ENCODE measurements at regions not wholly inside any gene's neighbourhood (a gene's known extent, or its start where the extent isn't known, plus 50 kb on each side); places are given as distances from the start of the nearest gene placed in this dataset.

GRCh38 chr15:38692789-38693062 lies 128.1 kb upstream of the RASGRP1 start:
- no peaks in the 10 kb centered on the region for H3K27me3 ChIP-seq (ENCODE audit: insufficient read depth)
- POLR2A ChIA-PET, result no interaction called here
- H3K4me3 ChIP-seq (ENCODE audit: low read depth in 2 of 2, low read length in 1 of 2), result no peak overlapping the region
- no peaks in the 10 kb centered on the region for H3F3A ChIP-seq (replicated peaks; ENCODE audit: insufficient read depth)
- H3K36me3 ChIP-seq (replicated peaks in 1 of 2; ENCODE audit: control insufficient read depth in 1 of 2, insufficient read depth in 2 of 2, low read length in 1 of 2), result no peaks in the 10 kb centered on the region
- H3K4me2 ChIP-seq, result no peak overlapping the region
- no peak overlapping the region for H3K27ac ChIP-seq (ENCODE audit: low read depth in 2 of 2, low read length in 1 of 2)
- H3K9me2 ChIP-seq, result no peaks in the 10 kb centered on the region
- H4K20me1 ChIP-seq (ENCODE audit: insufficient read depth), result no peaks in the 10 kb centered on the region
- H3K4me1 ChIP-seq (ENCODE audit: control insufficient read depth in 1 of 2, insufficient read depth in 2 of 2, low read depth in 1 of 2, low read length in 1 of 2), result peaks cover 0 to 29% of the 10 kb centered on the region in 2 experiments; a peak in 2 of 4 replicates
- H3K9ac ChIP-seq, result no peak overlapping the region
- no peak overlapping the region for H2AFZ ChIP-seq (ENCODE audit: low read depth)
- no peak for TF ChIP-seq RXRA (IDR thresholded peaks at IDR 0.05; ENCODE audit: borderline replicate concordance, low read depth)
- no peak for TF ChIP-seq EZH2phosphoT487 (IDR thresholded peaks at IDR 0.05; ENCODE audit: borderline replicate concordance, low read depth)
- no peak for TF ChIP-seq ZBTB33 (IDR thresholded peaks at IDR 0.05; ENCODE audit: borderline replicate concordance, low read depth)
- no peak for TF ChIP-seq EP300 (IDR thresholded peaks at IDR 0.05; ENCODE audit: borderline replicate concordance in 1 of 2, low read depth in 1 of 2, low read length in 1 of 2)
- TF ChIP-seq PBX3 (IDR thresholded peaks at IDR 0.05), result no peak
- no peak for TF ChIP-seq TAF1 (IDR thresholded peaks at IDR 0.05; ENCODE audit: borderline replicate concordance, low read depth, low read length)
- no peak for TF ChIP-seq SIN3A (IDR thresholded peaks at IDR 0.05; ENCODE audit: borderline replicate concordance, low read depth, low read length)
- TF ChIP-seq POLR2AphosphoS5 (IDR thresholded peaks at IDR 0.05; ENCODE audit: low read depth, low read length), result no peak
- CTCF ChIA-PET, result interaction anchor here (0.6 to 7.9 kb wide), 6 partner anchors 10 to 1197 kb away, joined by 3 to 101 read pairs (median 20); partner anchors contain the start of gene RASGRP1
- H3K9me3 ChIP-seq, result no peaks in the 10 kb centered on the region
- no peaks in the 10 kb centered on the region for H3K79me2 ChIP-seq (ENCODE audit: insufficient read depth)
- no peak for DNase-seq
- 91% methylated on average over 3 of the region's 3 CpGs for WGBS (ENCODE audit: low lambda C conversion rate)

GRCh38 chr15:38695249-38696108 lies 130.9 kb upstream of the RASGRP1 start:
- TF ChIP-seq EP300 (IDR thresholded peaks at IDR 0.05; ENCODE audit: borderline replicate concordance in 1 of 2, low read depth in 1 of 2, low read length in 1 of 2), result 0 out of 4 replicates have a peak, but pooled peaks of 1 of the 2 experiments have one; percentile 29
- peak; percentile 84 for TF ChIP-seq GATA2 (CRISPR knock-in tag; IDR thresholded peaks at IDR 0.05)
- no peak for TF ChIP-seq USF1 (IDR thresholded peaks at IDR 0.05; ENCODE audit: borderline replicate concordance, low read depth)
- no peak for TF ChIP-seq MXI1 (IDR thresholded peaks at IDR 0.05; ENCODE audit: low read depth, low read length)
- no peak for TF ChIP-seq NFIC (IDR thresholded peaks at IDR 0.05; ENCODE audit: borderline replicate concordance)
- TF ChIP-seq TCF12 (IDR thresholded peaks at IDR 0.05), result 0 out of 2 replicates have a peak, but pooled peaks have one; percentile 5
- Histone ChIP-seq H3K27ac (ENCODE audit: low read depth in 2 of 2, low read length in 1 of 2) (peak overlapping the region in 1 of 2 experiments; percentile 77; a peak in 2 of 4 replicates), H3F3A (replicated peaks; ENCODE audit: insufficient read depth) (no peaks in the 10 kb centered on the region), H3K9me3 (no peaks in the 10 kb centered on the region), H3K4me3 (ENCODE audit: low read depth in 2 of 2, low read length in 1 of 2) (no peak overlapping the region), H3K4me1 (ENCODE audit: control insufficient read depth in 1 of 2, insufficient read depth in 2 of 2, low read depth in 1 of 2, low read length in 1 of 2) (peaks cover 0 to 24% of the 10 kb centered on the region in 2 experiments; a peak in 2 of 4 replicates), H3K79me2 (ENCODE audit: insufficient read depth) (no peaks in the 10 kb centered on the region), H3K9ac (no peak overlapping the region), H4K20me1 (ENCODE audit: insufficient read depth) (no peaks in the 10 kb centered on the region), H3K9me2 (no peaks in the 10 kb centered on the region), H3K27me3 (ENCODE audit: insufficient read depth) (no peaks in the 10 kb centered on the region), H3K36me3 (replicated peaks in 1 of 2; ENCODE audit: control insufficient read depth in 1 of 2, insufficient read depth in 2 of 2, low read length in 1 of 2) (no peaks in the 10 kb centered on the region), H3K4me2 (no peak overlapping the region), H2AFZ (ENCODE audit: low read depth) (no peak overlapping the region)
- ChIA-PET POLR2A (interaction anchor here (0.9 kb wide), 1 partner anchor 242 kb away, joined by 3 read pairs; the partner anchor contains the start of gene FAM98B), CTCF (interaction anchor here (0.8 to 8.9 kb wide), 11 partner anchors 9 to 885 kb away, joined by 3 to 110 read pairs (median 6); partner anchors contain the start of gene RASGRP1)
- 82% methylated on average over 4 of the region's 4 CpGs for WGBS (ENCODE audit: low lambda C conversion rate)
- peak; percentile 45 for DNase-seq

Measured in SK-N-SH (cell line).